PC-9 (cell line): ENCODE measurements at regions not wholly inside any gene's neighbourhood (a gene's known extent, or its start where the extent isn't known, plus 50 kb on each side); places are given as distances from the start of the nearest gene placed in this dataset.

Experiments
- BruUV-seq: library from RNA; stranded (reverse); fragments of 400-500 nt; replicated peaks from 2 replicates; lab custom pipeline; 2021; lab: Mats Ljungman, UMichigan
- CTCF ChIA-PET: fragments of 300-600 bp; sonication (Branson Sonifier 250); formaldehyde crosslinking; loops from one replicate; lab custom pipeline; 2022; ENCODE audit warnings: antibody characterized with exemption; lab: Charles Lee
- POLR2A ChIA-PET: fragments of 300-600 bp; sonication (Branson Sonifier 250); formaldehyde crosslinking; loops from one replicate; lab custom pipeline; 2022; ENCODE audit warnings: antibody characterized with exemption; ENCODE audit not compliant: unreplicated experiment; lab: Charles Lee
- DNase-seq, 2 experiments: peaks; one replicate each; pipeline versions ENCODE4 v3.0.0 to v3.0.0-alpha.2; 2015 to 2022; ENCODE audit warnings: mixed read lengths in 1 of 2
- H2AFZ ChIP-seq: fragments of 200-600 bp; sonication (generic); 2 replicates; pipeline ENCODE4 v1.8.1; 2017; ENCODE audit warnings: antibody characterized with exemption
- H3F3A ChIP-seq: fragments of 200-600 bp; sonication (generic); 2 replicates; pipeline ENCODE4 v1.8.1; 2017; ENCODE audit warnings: antibody characterized with exemption, mild to moderate bottlenecking, low read depth; ENCODE audit not compliant: insufficient read depth
- H3K27ac ChIP-seq: fragments of 200-600 bp; sonication (generic); 2 replicates; pipeline ENCODE4 v1.6.1; 2016; ENCODE audit warnings: mixed run types
- H3K27me3 ChIP-seq: fragments of 200-600 bp; sonication (generic); 2 replicates; pipeline ENCODE4 v1.6.1; 2016; ENCODE audit warnings: low read depth, mixed run types; ENCODE audit not compliant: insufficient read depth
- H3K36me3 ChIP-seq: fragments of 200-600 bp; sonication (generic); 2 replicates; pipeline ENCODE4 v1.6.1; 2016; ENCODE audit warnings: low read depth, mixed run types
- H3K4me1 ChIP-seq: fragments of 200-600 bp; sonication (generic); replicated peaks from 2 replicates; pipeline ENCODE4 v1.6.1; 2016; ENCODE audit warnings: mixed run types; ENCODE audit not compliant: insufficient read depth
- H3K4me2 ChIP-seq: fragments of 200-600 bp; sonication (generic); 2 replicates; pipeline ENCODE4 v1.6.1; 2017; ENCODE audit warnings: mixed run types
- H3K4me3 ChIP-seq: fragments of 200-600 bp; sonication (generic); 2 replicates; pipeline ENCODE4 v1.6.1; 2016; ENCODE audit warnings: mixed run types
- H3K79me2 ChIP-seq: fragments of 200-600 bp; sonication (generic); 2 replicates; pipeline ENCODE4 v1.6.1; 2017; ENCODE audit warnings: low read depth, mixed run types
- H3K9me2 ChIP-seq: fragments of 200-600 bp; sonication (generic); 2 replicates; pipeline ENCODE4 v1.8.1; 2017; ENCODE audit warnings: mild to moderate bottlenecking; ENCODE audit not compliant: insufficient read depth
- H3K9me3 ChIP-seq: fragments of 200-600 bp; sonication (generic); 2 replicates; pipeline ENCODE4 v1.8.1; 2016; ENCODE audit warnings: low read depth; ENCODE audit not compliant: insufficient read depth
- H4K20me1 ChIP-seq: fragments of 200-600 bp; sonication (generic); 2 replicates; pipeline ENCODE4 v1.8.1; 2017; ENCODE audit not compliant: insufficient read depth
- CTCF ChIP-seq: fragments of 200-600 bp; sonication (generic); conservative IDR thresholded peaks from 2 replicates; pipeline ENCODE4 v1.6.1; 2017; ENCODE audit warnings: mixed run types, antibody characterized with exemption, mild to moderate bottlenecking, moderate library complexity
- EZH2 ChIP-seq: fragments of 200-600 bp; sonication (generic); IDR thresholded peaks from 2 replicates; pipeline ENCODE4 v1.8.0; 2017; ENCODE audit warnings: antibody characterized with exemption, low read depth
- intact Hi-C: fragments of 100-400 bp; cut with micrococcal nuclease; formaldehyde crosslinking; loops from one replicate; pipeline ENCODE4 v1.10.0; 2022; ENCODE audit not compliant: unreplicated experiment

- no TSS peak for BruUV-seq
- no peak for TF ChIP-seq EZH2
- H3K4me1 ChIP-seq: no peaks in the 10 kb centered on the region
- H3K27ac ChIP-seq: no peak overlapping the region
- H3K9me3 ChIP-seq: no peaks in the 10 kb centered on the region
- H3K4me3 ChIP-seq: no peak overlapping the region
- intact Hi-C loops: no loop called here
- H3K79me2 ChIP-seq: no peaks in the 10 kb centered on the region
- no peak for DNase-seq
- CTCF ChIA-PET: no interaction called here
- no peaks in the 10 kb centered on the region for H3K9me2 ChIP-seq
- POLR2A ChIA-PET: no interaction called here
- H4K20me1 ChIP-seq: no peaks in the 10 kb centered on the region
- peaks cover 61% of the 10 kb centered on the region for H3K27me3 ChIP-seq
- H3F3A ChIP-seq: no peaks in the 10 kb centered on the region
- H3K4me2 ChIP-seq: no peak overlapping the region
- no peak overlapping the region for H2AFZ ChIP-seq
- H3K36me3 ChIP-seq: no peaks in the 10 kb centered on the region
These were observed 419.0 kb upstream of the MKI67 start for GRCh38 chr10:128545216-128545615.

- no peaks in the 10 kb centered on the region for H3K4me1 ChIP-seq
- ChIA-PET POLR2A (no interaction called here), CTCF (no interaction called here)
- TF ChIP-seq CTCF (no peak), EZH2 (no peak)
- no peaks in the 10 kb centered on the region for H3K9me3 ChIP-seq
- no peaks in the 10 kb centered on the region for H3K9me2 ChIP-seq
- no peaks in the 10 kb centered on the region for H3K79me2 ChIP-seq
- H3F3A ChIP-seq: no peaks in the 10 kb centered on the region
- DNase-seq: no peak
- no peak overlapping the region for H3K4me3 ChIP-seq
- no peak overlapping the region for H3K4me2 ChIP-seq
- H2AFZ ChIP-seq: no peak overlapping the region
- no TSS peak for BruUV-seq
- peaks cover 61% of the 10 kb centered on the region for H3K27me3 ChIP-seq
- H4K20me1 ChIP-seq: no peaks in the 10 kb centered on the region
- H3K36me3 ChIP-seq: no peaks in the 10 kb centered on the region
- no peak overlapping the region for H3K27ac ChIP-seq
- intact Hi-C loops: no loop called here
These were observed 420.5 kb upstream of the MKI67 start for GRCh38 chr10:128546651-128547165.

- intact Hi-C loops: no loop called here
- no peak overlapping the region for H3K4me2 ChIP-seq
- H3K79me2 ChIP-seq: no peaks in the 10 kb centered on the region
- H3K4me1 ChIP-seq: no peaks in the 10 kb centered on the region
- H2AFZ ChIP-seq: no peak overlapping the region
- peaks cover 40% of the 10 kb centered on the region for H3K27me3 ChIP-seq
- no TSS peak for BruUV-seq
- no peak overlapping the region for H3K4me3 ChIP-seq
- TF ChIP-seq CTCF (no peak), EZH2 (no peak)
- no peaks in the 10 kb centered on the region for H3F3A ChIP-seq
- H3K36me3 ChIP-seq: no peaks in the 10 kb centered on the region
- no peaks in the 10 kb centered on the region for H3K9me2 ChIP-seq
- CTCF ChIA-PET: no interaction called here
- H3K27ac ChIP-seq: no peak overlapping the region
- H3K9me3 ChIP-seq: no peaks in the 10 kb centered on the region
- POLR2A ChIA-PET: no interaction called here
- DNase-seq: no peak
- no peaks in the 10 kb centered on the region for H4K20me1 ChIP-seq
These were observed 422.9 kb upstream of the MKI67 start for GRCh38 chr10:128549101-128549608.

- no peak overlapping the region for H3K27ac ChIP-seq
- no peak overlapping the region for H2AFZ ChIP-seq
- no peaks in the 10 kb centered on the region for H3F3A ChIP-seq
- TF ChIP-seq CTCF (no peak), EZH2 (no peak)
- H3K4me3 ChIP-seq: no peak overlapping the region
- intact Hi-C loops: no loop called here
- no peaks in the 10 kb centered on the region for H3K79me2 ChIP-seq
- DNase-seq: no peak
- H3K27me3 ChIP-seq: peaks cover 32% of the 10 kb centered on the region
- H3K4me1 ChIP-seq: no peaks in the 10 kb centered on the region
- H3K4me2 ChIP-seq: no peak overlapping the region
- H4K20me1 ChIP-seq: no peaks in the 10 kb centered on the region
- POLR2A ChIA-PET: no interaction called here
- H3K36me3 ChIP-seq: no peaks in the 10 kb centered on the region
- no TSS peak for BruUV-seq
- H3K9me2 ChIP-seq: no peaks in the 10 kb centered on the region
- CTCF ChIA-PET: no interaction called here
- no peaks in the 10 kb centered on the region for H3K9me3 ChIP-seq
These were observed 423.8 kb upstream of the MKI67 start for GRCh38 chr10:128550045-128550444.
